ENCODE measurements at regions not wholly inside any gene's neighbourhood (a gene's known extent, or its start where the extent isn't known, plus 50 kb on each side); places are given as distances from the start of the nearest gene placed in this dataset.
"Not testable (repeated sequence)": the region's sequence is repeated elsewhere in the genome, so short reads cannot be mapped to it uniquely, and the experiment has no call there.

DNA sequence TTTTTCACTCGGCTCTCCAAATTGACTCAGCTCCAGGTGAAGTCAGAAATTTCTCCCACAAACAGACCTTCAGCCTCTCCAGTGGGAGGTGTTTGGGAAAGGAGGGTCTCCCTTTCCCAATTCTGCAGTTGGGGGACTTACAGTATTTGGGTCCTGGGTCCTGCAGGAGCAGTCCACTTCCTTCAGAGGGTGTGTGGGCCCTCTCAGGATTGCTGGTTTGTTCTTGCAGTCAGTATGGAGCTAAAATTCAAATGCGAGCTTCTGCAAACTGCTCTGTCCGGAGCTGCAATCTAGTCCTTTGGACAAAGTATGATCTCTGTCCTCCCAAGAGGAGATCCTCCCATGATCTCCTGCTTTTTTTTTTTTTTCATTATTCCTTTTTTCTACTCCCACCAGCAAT lies 87.9 kb upstream of the MSTN start:
- DNase-seq (ENCODE audit: low spot score): no peak

DNA sequence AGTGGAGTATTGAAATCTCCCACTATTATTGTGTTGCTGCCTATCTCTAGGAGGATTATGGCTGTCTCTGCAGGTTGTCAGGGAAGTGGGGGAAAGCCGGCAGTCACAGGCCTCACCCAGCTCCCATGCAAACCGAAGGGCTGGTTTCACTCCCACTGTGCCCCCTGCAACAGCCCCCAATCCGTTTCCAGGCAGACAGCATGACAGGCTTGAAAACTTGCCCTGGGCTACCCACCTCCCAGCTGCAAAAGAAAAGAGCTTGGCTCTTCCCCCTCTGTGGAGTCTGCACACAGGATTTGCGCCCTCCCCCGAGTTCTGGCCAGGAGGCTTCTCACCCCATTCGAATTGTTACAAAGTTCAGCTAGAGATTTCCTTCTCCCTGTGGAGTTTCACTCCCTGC lies 87.4 kb upstream of the MSTN start:
- no peak for DNase-seq (ENCODE audit: low spot score)

DNA sequence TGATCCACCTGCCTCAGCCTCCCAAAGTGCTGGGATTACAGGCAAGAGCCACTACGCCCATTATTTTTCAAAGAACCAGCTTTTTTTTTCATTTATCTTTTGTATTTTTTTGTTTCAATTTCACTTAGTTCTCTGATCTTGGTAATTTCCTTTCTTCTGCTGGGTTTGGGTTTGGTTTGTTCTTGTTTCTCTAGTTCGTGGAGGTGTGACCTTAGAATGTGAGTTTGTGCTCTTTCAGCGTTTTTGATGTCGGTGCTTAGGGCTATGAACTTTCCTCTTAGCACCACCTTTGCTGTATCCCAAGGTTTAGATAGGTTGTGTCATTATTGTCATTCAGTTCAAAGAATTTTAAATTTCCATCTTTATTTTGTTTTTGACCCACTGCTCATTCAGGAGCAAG lies 86.7 kb upstream of the MSTN start:
- DNase-seq (ENCODE audit: low spot score): peak; percentile 8

DNA sequence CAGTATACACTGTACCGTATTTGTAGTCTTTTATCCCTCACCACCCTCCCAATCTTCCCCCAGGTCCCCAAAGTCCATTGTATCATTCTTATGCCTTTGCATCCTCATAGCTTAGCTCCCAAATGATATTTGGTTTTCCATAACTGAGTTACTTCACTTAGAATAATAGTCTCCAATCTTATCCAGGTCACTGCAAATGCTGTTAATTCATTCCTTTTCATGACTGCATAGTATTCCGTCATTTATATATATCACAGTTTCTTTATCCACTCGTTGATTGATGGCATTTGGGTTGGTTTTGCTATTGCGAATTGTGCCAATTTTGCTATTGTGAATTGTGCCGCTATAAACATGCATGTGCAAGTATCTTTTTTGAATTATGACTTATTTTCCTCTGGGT lies 83.6 kb upstream of the MSTN start:
- DNase-seq (ENCODE audit: low spot score): not testable (repeated sequence)

DNA sequence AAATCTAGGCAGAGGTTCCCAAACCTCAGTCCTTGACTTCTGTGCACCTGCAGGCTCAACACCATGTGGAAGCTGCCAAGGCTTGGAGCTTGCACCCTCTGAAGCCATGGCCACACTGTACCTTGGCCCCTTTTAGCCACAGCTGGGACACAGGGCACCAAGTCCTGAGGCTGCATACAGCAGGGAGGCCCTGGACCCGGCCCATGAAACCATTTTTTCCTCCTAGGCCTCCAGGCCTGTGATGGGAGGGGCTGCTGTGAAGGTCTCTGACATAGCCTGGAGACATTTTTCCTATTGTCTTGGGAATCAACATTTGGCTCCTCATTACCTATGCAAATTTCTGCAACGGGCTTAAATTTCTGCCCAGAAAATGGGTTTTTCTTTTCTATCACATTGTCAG lies 77.9 kb upstream of the MSTN start:
- DNase-seq (ENCODE audit: low spot score): not testable (repeated sequence)

DNA sequence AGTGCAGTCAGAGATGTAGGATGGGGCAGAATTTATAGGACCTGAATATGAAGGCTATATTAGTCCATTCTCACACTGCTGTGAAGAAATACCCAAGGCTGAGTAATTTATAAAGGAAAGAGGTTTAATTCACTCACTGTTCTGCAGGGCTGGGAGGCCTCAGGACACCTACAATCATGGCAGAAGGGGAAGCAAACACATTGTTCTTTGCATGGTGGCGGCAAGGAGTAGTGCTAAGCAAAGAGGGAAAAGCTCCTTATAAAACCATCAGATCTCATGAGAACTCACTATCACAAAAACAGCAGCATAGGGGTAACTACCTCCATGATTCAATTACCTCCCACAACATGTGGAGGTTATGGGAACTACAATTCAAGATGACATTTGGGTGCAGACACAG lies 76.8 kb upstream of the MSTN start:
- DNase-seq (ENCODE audit: low spot score): no peak

DNA sequence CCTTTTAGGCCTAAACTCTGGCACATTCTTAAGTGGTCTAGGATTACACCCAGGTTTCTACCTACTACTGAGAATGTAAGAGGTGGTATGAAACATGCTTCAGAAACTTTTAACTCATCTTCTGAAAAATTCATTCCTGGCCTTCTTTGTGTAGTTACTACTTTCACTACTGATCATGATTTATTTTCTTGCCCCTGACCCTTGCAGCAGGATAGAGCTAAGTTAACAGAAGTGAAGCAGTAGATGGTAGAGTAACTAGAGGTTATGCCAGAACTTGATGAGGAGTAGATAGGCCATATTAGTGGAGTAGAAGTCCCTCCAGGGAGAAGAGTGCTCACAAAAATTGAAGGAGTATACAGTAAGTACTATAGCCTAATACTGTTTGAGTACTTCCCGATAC lies 75.5 kb upstream of the MSTN start:
- no peak for DNase-seq (ENCODE audit: low spot score)

DNA sequence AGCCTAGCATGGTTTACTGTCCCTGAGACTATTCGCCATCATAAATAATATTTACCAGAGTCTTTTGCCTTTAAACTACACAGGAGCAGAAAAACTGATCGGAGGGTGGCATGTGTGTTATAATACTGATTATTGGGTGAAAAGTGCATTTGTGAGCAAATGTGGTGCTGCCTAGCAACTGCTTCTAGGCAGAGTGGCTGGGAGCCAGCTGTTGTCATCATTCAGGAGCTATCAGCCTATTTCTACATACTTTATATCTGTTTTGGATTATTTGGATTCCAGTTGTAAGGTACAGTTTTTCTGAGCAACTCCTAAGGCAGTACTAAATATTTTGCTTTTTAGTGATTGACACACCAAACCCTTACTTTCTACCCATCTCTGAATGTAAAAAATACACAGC lies 75.0 kb upstream of the MSTN start:
- no peak for DNase-seq (ENCODE audit: low spot score)

DNA sequence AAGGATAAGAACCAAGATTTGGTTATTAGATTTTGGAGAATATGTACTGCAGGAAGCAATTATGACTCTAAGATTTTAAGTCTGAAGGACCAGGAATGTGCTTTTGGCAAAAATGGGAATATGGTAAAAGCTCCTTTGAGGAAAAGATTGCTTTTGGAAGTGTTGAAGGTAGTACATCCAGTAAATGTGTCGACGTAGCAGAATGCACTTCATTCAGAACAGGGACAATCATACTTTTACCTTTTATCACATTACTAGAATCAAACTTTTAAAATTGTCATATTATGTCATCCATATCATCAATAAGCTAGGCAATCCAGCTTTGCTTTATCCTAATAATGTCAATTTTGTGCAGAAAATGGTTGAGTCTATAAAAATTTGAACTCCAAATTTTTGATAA lies 74.3 kb upstream of the MSTN start:
- no peak for DNase-seq (ENCODE audit: low spot score)

DNA sequence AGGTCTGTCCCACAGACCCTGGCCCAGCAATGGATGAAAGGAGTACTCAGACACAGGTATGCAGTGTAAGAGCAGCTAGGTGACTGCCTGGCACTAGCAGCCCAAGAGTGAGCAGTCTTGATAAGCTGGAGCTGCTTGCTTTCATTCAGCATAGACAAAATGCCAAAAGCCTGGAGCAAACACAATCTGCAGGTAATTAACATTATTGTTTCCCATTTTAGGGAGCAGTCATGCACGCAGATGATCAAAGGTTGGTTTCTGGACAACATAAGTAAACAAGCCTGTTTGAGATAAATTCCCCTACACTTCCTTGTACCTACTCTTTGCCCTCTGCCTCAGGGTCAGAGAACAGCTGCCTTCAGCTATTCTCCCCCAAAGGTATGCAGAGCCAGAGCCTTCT lies 73.7 kb upstream of the MSTN start:
- DNase-seq (ENCODE audit: low spot score): no peak

DNA sequence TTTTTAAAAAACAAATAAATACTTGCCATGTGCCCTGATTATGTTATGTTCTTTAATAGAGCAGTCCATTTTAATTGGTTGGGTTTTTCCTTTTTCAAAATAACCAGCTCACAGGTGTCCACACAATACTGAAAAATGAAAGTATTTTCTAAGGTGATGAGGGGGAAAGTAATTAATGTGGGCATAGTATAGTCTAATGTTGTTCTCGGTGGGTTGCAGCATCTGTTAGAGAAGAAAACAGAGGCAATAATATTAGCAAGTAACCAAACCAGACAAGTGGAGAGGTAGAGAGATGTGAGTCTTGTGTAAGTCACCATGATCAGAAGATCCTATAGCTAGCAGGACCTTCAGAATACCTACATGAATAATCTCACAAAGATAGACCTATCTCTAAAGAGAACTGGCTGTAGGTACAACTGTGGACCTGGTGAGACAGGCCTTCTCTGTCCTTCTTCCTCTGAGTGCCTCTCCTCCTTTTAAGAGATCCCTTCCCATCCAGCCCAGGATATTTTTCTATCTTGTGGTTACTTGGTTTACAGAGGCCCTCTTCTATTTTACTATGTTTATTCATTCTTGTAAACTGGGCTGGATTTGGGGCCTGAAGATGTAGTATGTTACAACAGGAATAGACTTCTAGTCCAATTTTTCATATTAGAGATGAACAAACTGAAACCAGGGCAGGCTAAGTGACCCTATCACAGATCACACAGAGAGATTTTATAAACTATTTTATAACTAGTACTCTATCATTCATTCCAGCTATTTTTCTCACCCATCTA lies 67.1 kb upstream of the MSTN start:
- DNase-seq (ENCODE audit: low spot score): no peak

DNA sequence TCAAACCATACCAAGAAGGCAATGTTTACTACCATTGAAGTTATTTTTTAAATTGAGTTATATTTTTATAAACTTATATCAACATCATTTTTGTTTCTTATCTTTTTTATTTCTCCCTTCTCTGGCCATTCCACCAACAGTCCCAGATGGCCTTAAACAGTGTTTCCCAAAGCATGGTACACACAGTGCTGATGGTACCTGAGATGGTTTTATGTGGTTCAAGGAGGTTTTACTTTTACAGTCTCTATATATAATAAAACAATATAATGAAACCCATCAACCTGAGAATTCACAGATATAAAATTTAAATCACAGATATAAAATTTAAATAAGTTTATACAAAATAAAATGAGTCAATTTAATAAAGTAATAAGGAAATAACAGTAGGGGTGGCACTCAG lies 65.1 kb upstream of the MSTN start:
- DNase-seq (ENCODE audit: low spot score): no peak

DNA sequence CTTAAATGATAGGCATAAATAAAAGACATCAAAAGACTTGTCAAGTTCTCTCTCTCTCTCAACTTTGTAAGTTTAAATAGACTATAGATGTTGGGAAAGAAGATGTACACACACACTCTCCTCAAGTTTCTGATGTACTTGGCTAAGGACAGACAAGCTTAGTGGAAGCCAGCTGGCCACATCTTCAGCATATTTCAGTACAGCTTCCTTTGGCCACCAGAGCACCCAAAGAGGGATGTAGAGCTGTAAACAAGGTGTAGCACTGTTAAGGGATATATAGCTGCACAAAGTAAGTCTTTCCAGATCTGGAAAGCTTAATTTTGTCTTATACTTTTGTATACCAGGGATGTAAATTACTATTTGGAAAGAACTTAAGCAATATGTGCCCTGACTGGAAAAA lies 64.3 kb upstream of the MSTN start:
- DNase-seq (ENCODE audit: low spot score): no peak

DNA sequence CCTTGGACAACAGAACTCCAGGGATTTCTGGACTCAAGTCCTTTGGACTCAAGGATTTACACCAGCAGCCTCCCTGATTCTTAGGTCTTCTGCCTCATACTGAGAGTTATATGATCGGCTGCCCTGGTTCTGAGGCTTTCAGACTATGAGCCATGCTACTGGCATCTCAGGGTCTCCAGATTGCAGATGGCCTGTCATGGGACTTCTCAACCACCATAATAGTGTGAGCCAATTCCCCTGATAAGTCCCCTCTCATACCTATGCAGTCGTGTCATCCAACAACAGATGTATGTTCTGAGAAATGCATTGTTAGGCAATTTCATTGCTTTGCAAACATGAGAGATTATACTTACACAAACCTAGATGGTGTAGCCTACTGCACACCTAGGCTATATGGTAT lies 61.4 kb upstream of the MSTN start:
- no peak for DNase-seq (ENCODE audit: low spot score)

DNA sequence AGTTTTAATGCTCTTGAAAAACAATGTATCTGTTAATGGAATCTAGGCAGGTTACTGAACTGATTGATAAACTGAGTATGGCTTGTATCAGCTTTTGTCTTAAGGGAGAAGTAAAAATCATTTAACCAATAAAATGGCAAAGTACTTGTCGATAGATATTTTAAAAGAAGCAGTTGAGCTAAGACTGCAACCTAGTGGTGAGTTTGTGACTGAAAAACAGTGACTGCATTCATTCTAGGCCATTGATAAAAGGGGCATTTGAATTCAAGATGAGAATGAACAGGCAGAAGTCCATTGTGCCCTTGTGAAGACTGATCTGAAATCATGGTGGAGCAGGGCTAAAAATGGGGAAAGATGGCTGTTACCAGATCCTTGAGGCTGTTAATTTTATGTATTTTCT lies 59.4 kb upstream of the MSTN start:
- peak; percentile 5 for DNase-seq (ENCODE audit: low spot score)

DNA sequence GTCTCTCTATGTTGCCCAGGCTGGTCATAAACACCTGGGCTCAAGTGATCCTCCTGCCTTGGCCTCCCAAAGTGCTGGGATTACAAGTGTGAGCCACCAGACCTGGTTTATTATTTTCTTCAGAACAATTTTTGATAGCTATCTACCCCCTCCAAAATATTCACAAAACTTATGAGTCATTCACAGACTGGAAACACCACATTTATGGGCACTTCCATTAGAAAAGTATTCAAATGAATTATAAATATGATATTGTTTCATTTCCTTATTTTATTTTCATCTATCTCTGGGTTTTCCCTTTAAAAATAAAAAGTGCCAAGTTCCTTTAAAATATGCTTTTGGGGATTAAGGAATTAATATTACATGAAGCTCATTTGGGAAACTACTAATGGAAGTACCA lies 58.8 kb upstream of the MSTN start:
- no peak for DNase-seq (ENCODE audit: low spot score)

DNA sequence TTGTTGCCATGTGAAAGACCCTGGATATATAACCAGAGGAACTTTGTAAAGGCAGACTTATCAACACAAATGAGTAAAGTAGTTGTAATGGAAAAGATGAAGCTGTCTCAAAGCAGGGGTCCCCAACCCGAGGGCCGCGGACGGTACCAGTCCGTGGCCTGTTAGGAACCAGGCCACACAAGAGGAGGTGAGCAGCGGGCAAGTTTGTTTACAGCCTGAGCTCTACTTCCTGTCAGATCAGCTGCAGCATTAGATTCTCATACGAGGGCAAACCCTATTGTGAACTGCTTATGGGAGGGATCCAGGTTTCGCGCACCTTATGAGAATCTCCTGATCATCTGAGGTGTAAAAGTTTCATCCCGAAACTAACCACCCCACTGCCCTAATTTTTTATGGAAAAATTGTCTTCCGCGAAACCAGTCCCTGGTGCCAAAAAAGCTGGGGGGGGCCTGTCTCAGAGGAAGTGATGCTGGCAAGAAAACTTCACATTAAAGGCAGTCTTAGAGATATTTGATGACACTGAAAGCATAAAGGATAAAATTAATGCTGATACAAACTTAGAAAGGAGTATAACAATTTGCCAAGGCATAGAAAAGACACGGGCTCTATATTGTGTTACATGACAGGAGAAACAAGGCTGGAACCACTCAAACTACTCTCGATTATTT lies 57.5 kb upstream of the MSTN start:
- DNase-seq (ENCODE audit: low spot score): peak; percentile 8

DNA sequence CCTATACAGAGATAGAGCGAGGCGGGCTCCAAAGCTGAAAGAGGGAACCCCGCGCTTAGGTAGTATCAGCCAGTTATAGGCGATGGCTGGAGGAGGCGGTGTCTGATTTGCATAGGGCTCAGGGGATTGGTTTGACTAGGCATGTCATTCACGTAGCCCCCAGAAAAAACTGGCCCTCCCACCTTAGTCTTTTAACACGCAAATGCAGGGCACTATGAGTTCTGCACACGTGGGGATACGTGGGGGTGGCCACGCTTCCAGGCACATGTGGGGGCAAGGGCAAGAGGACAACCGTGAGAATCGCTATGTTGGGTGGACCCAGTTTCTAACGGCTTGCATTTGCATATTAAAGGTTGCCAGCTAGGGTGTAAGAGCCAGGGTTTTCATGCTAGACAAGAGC lies 56.7 kb upstream of the MSTN start:
- peak; percentile 34 for DNase-seq (ENCODE audit: low spot score)

DNA sequence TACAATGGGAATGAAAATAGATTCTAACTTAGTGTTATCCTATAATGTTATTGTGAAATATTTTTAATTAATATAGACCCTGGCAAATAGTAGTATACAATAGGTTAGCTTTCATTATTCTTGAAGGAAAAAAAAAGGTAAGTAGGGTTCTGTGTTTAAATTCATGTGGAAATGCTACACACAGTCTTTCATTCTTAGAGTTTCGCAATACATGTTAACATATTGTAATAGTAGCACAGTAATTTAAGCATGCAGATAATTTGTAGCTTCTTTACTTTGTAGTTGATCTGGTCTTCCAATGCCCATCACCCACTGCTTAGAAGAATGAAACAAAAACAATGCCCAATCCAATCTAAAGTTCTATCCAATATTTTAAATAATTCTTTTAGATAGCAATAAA lies 54.8 kb upstream of the MSTN start:
- DNase-seq (ENCODE audit: low spot score): no peak

DNA sequence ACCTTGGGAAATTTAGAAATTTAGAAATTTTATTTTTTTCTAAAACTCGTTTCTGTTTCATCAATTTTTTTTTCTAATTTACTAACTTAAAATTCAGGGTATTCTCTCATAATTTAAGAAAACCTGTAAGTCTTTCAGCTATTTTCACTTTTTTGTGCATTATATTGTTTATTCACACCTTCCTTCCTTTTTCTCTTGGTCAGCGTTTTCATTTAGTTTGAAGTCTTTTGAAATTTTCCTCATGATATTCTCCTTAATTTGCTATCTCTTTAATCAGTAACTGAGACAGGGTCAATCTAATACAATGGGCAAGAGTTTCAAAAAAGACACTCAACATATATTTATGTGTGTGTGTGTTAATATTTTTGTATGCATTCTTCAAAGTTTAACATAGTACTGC lies 50.5 kb upstream of the MSTN start:
- no peak for DNase-seq (ENCODE audit: low spot score)
